SK-N-SH (cell line): ENCODE measurements at regions not wholly inside any gene's neighbourhood (a gene's known extent, or its start where the extent isn't known, plus 50 kb on each side); places are given as distances from the start of the nearest gene placed in this dataset.

Source experiments
- CTCF ChIA-PET: fragments of 300-600, 350-600 bp; formaldehyde crosslinking; extraction: SDS; loops from one replicate; lab custom pipeline; 2021; lab: Yijun Ruan, JAX
- POLR2A ChIA-PET: fragments of 350-600 bp; sonication (Branson Sonifier 250); formaldehyde crosslinking; extraction: SDS; loops from one replicate; lab custom pipeline; 2020; ENCODE audit warnings: antibody characterized with exemption, inconsistent platforms; lab: Yijun Ruan, JAX
- DNase-seq: peaks from one replicate; pipeline ENCODE4 v3.0.0; 2012
- H2AFZ ChIP-seq: fragments of 200-600 bp; sonication (generic); 2 replicates; pipeline ENCODE4 v1.8.1; 2016; ENCODE audit warnings: antibody characterized with exemption, mild to moderate bottlenecking, low read depth
- H3F3A ChIP-seq: fragments of 200-600 bp; sonication (generic); replicated peaks from 2 replicates; pipeline ENCODE3; 2016; ENCODE audit warnings: antibody characterized with exemption, mild to moderate bottlenecking; ENCODE audit not compliant: insufficient read depth
- H3K27ac ChIP-seq, 2 experiments: fragments of 200-500 bp in 1 of 2; fragments of 200-600 bp in 1 of 2; sonication (Bioruptor generic) in 1 of 2; sonication (generic), shearing (Covaris generic) in 1 of 2; 2 replicates each; pipeline versions ENCODE4 v1.5.1 to v1.6.1; 2014 to 2016; ENCODE audit warnings: low read depth in 2 of 2, inconsistent platforms in 1 of 2, low read length in 1 of 2, mild to moderate bottlenecking in 1 of 2, mixed read lengths in 1 of 2
- H3K27me3 ChIP-seq: fragments of 200-600 bp; sonication (generic), shearing (Covaris generic); 2 replicates; pipeline ENCODE4 v1.6.1; 2016; ENCODE audit warnings: mixed run types; ENCODE audit not compliant: insufficient read depth
- H3K36me3 ChIP-seq, 2 experiments: fragments of 200-500 bp in 1 of 2; fragments of 200-600 bp in 1 of 2; sonication (Bioruptor generic) in 1 of 2; sonication (generic) in 1 of 2; replicated peaks in 1 of 2; 2 replicates each; pipeline versions ENCODE3 to v1.5.1; 2014 to 2016; ENCODE audit warnings: low read length in 1 of 2, mild to moderate bottlenecking in 1 of 2; ENCODE audit not compliant: insufficient read depth in 2 of 2, control insufficient read depth in 1 of 2
- H3K4me1 ChIP-seq, 2 experiments: fragments of 200-500 bp in 1 of 2; fragments of 200-600 bp in 1 of 2; sonication (Bioruptor generic) in 1 of 2; sonication (generic), shearing (Covaris generic) in 1 of 2; 2 replicates each; pipeline versions ENCODE4 v1.5.1 to v1.6.1; 2014 to 2016; ENCODE audit warnings: low read depth in 1 of 2, low read length in 1 of 2, mixed run types in 1 of 2; ENCODE audit not compliant: insufficient read depth in 2 of 2, control insufficient read depth in 1 of 2
- H3K4me2 ChIP-seq: fragments of 200-600 bp; sonication (generic), shearing (Covaris generic); 2 replicates; pipeline ENCODE4 v1.6.1; 2017; ENCODE audit warnings: mixed run types
- H3K4me3 ChIP-seq, 2 experiments: fragments of 200-500 bp in 1 of 2; fragments of 200-600 bp in 1 of 2; sonication (Bioruptor generic) in 1 of 2; sonication (generic), shearing (Covaris generic) in 1 of 2; 2 replicates each; pipeline versions ENCODE4 v1.5.1 to v1.8.1; 2014 to 2016; ENCODE audit warnings: low read depth in 2 of 2, inconsistent platforms in 1 of 2, low read length in 1 of 2, mild to moderate bottlenecking in 1 of 2, mixed read lengths in 1 of 2, moderate library complexity in 1 of 2
- H3K79me2 ChIP-seq: fragments of 200-600 bp; sonication (generic); 2 replicates; pipeline ENCODE4 v1.8.1; 2017; ENCODE audit warnings: mild to moderate bottlenecking; ENCODE audit not compliant: insufficient read depth
- H3K9ac ChIP-seq: fragments of 200-600 bp; sonication (generic); 2 replicates; pipeline ENCODE4 v1.6.1; 2017; ENCODE audit warnings: mixed run types
- H3K9me2 ChIP-seq: fragments of 200-600 bp; sonication (generic); 2 replicates; pipeline ENCODE4 v1.6.1; 2017; ENCODE audit warnings: mixed run types
- H3K9me3 ChIP-seq: fragments of 200-600 bp; sonication (generic); 2 replicates; pipeline ENCODE4 v1.6.1; 2017; ENCODE audit warnings: mixed run types, mild to moderate bottlenecking, moderate library complexity
- H4K20me1 ChIP-seq: fragments of 200-600 bp; sonication (generic); 2 replicates; pipeline ENCODE4 v1.6.1; 2017; ENCODE audit warnings: mild to moderate bottlenecking, mixed run types; ENCODE audit not compliant: insufficient read depth
- EP300 ChIP-seq, 2 experiments: IDR thresholded peaks; 2 replicates each; pipeline versions ENCODE4 v1.4.0 to v1.6.1; 2012; ENCODE audit warnings: borderline replicate concordance in 1 of 2, low read depth in 1 of 2, low read length in 1 of 2
- EZH2phosphoT487 ChIP-seq: fragments of 200-600 bp; sonication (generic); IDR thresholded peaks from 2 replicates; pipeline ENCODE4 v1.6.1; 2017; ENCODE audit warnings: low read depth, mixed run types, mild to moderate bottlenecking, antibody characterized with exemption, moderate library complexity, borderline replicate concordance
- JUND ChIP-seq: IDR thresholded peaks from 2 replicates; pipeline ENCODE4 v1.4.0; 2012
- MEF2A ChIP-seq: IDR thresholded peaks from 2 replicates; pipeline ENCODE4 v1.4.0; 2012; ENCODE audit warnings: low read depth, borderline replicate concordance
- TCF12 ChIP-seq: IDR thresholded peaks from 2 replicates; pipeline ENCODE4 v1.4.0; 2012
- YY1 ChIP-seq: IDR thresholded peaks from 2 replicates; pipeline ENCODE4 v1.4.0; 2012; ENCODE audit warnings: low read depth, mild to moderate bottlenecking
- WGBS: methylation state at CpG from one replicate; pipeline ENCODE4 v1.1.6; 2017; ENCODE audit warnings: low lambda C conversion rate; 5-methylcytosine and 5-hydroxymethylcytosine counted together
- TF ChIP-seq, protein P1 (sequence below): IDR thresholded peaks from 2 replicates; pipeline ENCODE4 v1.4.0; 2012; ENCODE audit warnings: low read depth
- TF ChIP-seq, protein P2 (sequence below): fragments of 150-350 bp; IDR thresholded peaks from 2 replicates; pipeline ENCODE4 v1.6.1; 2017; ENCODE audit warnings: antibody characterized with exemption, low read length, low read depth, borderline replicate concordance
- TF ChIP-seq, protein P3 (sequence below): IDR thresholded peaks from 2 replicates; pipeline ENCODE4 v1.4.0; 2012; ENCODE audit warnings: low read depth, borderline replicate concordance
- TF ChIP-seq, protein P4 (sequence below): IDR thresholded peaks from 2 replicates; pipeline ENCODE4; 2012

DNA sequence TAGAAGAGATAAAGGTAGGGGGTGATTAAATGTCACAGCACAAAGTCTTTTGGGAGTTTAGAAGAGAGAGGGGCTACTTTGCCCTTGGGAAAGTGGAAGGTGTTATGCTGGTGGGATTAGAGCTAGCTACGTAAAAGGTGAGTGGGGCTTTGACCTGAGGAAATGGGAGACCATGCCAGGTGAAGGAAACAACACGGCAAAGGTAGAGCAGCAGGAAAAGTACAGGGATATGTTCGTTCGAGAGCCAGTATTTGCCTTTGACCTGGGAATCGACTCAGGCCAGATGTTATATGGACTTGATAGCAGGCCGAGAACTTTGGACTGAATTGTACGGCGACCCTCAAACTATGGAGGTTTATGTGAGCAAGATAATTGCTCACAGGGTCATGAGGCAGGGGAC is 55.7 kb upstream of the ACKR3 start:
- H3K79me2 ChIP-seq: no peaks in the 10 kb centered on the region
- H3K27me3 ChIP-seq: no peaks in the 10 kb centered on the region
- H4K20me1 ChIP-seq: no peaks in the 10 kb centered on the region
- no peak overlapping the region for H3K4me3 ChIP-seq
- WGBS: 61% methylated on average over 8 of the region's 8 CpGs
- H3K4me1 ChIP-seq: no peaks in the 10 kb centered on the region
- CTCF ChIA-PET: interaction anchor here (0.5 to 4.8 kb wide), 13 partner anchors 8 to 1058 kb away, joined by 3 to 74 read pairs (median 5); no protein-coding TSS in a partner anchor
- no peak overlapping the region for H3K9ac ChIP-seq
- no peak overlapping the region for H2AFZ ChIP-seq
- H3F3A ChIP-seq: no peaks in the 10 kb centered on the region
- POLR2A ChIA-PET: no interaction called here
- H3K9me3 ChIP-seq: no peaks in the 10 kb centered on the region
- TF ChIP-seq MEF2A (no peak), EZH2phosphoT487 (no peak), YY1 (no peak), EP300 (IDR thresholded peaks at IDR 0.05; ENCODE audit: borderline replicate concordance in 1 of 2, low read depth in 1 of 2, low read length in 1 of 2) (no peak), JUND (no peak)
- TF ChIP-seq, protein P1, sequence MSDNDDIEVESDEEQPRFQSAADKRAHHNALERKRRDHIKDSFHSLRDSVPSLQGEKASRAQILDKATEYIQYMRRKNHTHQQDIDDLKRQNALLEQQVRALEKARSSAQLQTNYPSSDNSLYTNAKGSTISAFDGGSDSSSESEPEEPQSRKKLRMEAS: no peak
- TF ChIP-seq, protein P2, sequence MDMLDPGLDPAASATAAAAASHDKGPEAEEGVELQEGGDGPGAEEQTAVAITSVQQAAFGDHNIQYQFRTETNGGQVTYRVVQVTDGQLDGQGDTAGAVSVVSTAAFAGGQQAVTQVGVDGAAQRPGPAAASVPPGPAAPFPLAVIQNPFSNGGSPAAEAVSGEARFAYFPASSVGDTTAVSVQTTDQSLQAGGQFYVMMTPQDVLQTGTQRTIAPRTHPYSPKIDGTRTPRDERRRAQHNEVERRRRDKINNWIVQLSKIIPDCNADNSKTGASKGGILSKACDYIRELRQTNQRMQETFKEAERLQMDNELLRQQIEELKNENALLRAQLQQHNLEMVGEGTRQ: no peak
- TF ChIP-seq, protein P3, sequence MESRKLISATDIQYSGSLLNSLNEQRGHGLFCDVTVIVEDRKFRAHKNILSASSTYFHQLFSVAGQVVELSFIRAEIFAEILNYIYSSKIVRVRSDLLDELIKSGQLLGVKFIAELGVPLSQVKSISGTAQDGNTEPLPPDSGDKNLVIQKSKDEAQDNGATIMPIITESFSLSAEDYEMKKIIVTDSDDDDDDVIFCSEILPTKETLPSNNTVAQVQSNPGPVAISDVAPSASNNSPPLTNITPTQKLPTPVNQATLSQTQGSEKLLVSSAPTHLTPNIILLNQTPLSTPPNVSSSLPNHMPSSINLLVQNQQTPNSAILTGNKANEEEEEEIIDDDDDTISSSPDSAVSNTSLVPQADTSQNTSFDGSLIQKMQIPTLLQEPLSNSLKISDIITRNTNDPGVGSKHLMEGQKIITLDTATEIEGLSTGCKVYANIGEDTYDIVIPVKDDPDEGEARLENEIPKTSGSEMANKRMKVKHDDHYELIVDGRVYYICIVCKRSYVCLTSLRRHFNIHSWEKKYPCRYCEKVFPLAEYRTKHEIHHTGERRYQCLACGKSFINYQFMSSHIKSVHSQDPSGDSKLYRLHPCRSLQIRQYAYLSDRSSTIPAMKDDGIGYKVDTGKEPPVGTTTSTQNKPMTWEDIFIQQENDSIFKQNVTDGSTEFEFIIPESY: no peak
- TF ChIP-seq, protein P4, sequence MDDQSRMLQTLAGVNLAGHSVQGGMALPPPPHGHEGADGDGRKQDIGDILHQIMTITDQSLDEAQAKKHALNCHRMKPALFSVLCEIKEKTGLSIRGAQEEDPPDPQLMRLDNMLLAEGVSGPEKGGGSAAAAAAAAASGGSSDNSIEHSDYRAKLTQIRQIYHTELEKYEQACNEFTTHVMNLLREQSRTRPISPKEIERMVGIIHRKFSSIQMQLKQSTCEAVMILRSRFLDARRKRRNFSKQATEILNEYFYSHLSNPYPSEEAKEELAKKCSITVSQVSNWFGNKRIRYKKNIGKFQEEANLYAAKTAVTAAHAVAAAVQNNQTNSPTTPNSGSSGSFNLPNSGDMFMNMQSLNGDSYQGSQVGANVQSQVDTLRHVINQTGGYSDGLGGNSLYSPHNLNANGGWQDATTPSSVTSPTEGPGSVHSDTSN: no peak
- TF ChIP-seq, all 33 proteins: peak for 0
- Histone ChIP-seq H3K27ac (no peak overlapping the region), H3K9me2 (no peaks in the 10 kb centered on the region), H3K4me2 (no peak overlapping the region), H3K36me3 (no peaks in the 10 kb centered on the region)
- DNase-seq: no peak

DNA sequence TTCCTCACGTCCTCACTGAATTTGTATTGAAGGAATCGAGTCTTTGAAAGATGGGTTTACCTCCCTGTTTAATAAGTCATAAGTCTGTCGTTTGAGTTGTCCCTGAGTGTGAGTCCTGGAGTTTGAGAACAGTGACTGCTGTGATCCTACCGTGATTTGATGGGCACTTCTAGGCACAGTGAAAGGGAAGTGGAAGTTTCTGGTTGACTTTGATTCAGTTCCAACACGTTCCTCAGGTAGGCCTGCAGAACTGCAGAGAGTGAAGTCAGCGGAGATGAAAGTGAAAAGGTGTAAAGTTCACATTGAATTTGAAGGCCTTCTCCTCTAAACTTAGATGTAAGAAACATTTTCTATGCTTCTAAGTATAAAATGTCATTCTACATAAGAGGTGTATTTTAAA is 52.9 kb upstream of the ACKR3 start:
- CTCF ChIA-PET: interaction anchor here (1.2 kb wide), 1 partner anchor 543 kb away, joined by 3 read pairs; no protein-coding TSS in a partner anchor
- TF ChIP-seq, protein P3: no peak
- TF ChIP-seq TCF12: no peak
- 31% methylated on average over 6 of the region's 6 CpGs for WGBS
- Histone ChIP-seq H4K20me1 (no peaks in the 10 kb centered on the region), H3K9me2 (no peaks in the 10 kb centered on the region), H3K27ac (no peak overlapping the region), H3K9ac (no peak overlapping the region), H3K9me3 (no peaks in the 10 kb centered on the region), H3K27me3 (no peaks in the 10 kb centered on the region; the same call in 1 of the 2 replicates), H3K4me3 (no peak overlapping the region), H3K36me3 (no peaks in the 10 kb centered on the region), H3K4me1 (no peaks in the 10 kb centered on the region), H2AFZ (no peak overlapping the region), H3K4me2 (no peak overlapping the region), H3F3A (no peaks in the 10 kb centered on the region), H3K79me2 (no peaks in the 10 kb centered on the region)
- DNase-seq: no peak
- POLR2A ChIA-PET: no interaction called here
